Prostate gland (tissue), 2 donors: ENCODE measurements at regions not wholly inside any gene's neighbourhood (a gene's known extent, or its start where the extent isn't known, plus 50 kb on each side); places are given as distances from the start of the nearest gene placed in this dataset.

ENCODE experiments used
- POLR2A ChIP-seq: fragments of 450-650 bp; IDR thresholded peaks from one replicate; pipeline ENCODE4 v1.6.1; 2016; ENCODE audit warnings: antibody characterized with exemption, mild to moderate bottlenecking
- POLR2AphosphoS5 ChIP-seq: sonication (generic); formaldehyde crosslinking; IDR thresholded peaks from one replicate; pipeline ENCODE4 v1.6.1; 2017; ENCODE audit warnings: antibody characterized with exemption
- TF ChIP-seq, protein P1 (sequence below), 4 experiments: fragments of 200-600 bp in 2 of 4; fragments of 450-650 bp in 2 of 4; sonication (generic) in 2 of 4; IDR thresholded peaks; 1 replicate in 3 of 4; 2 replicates in 1 of 4; pipeline ENCODE4 v1.5.1; 2016 to 2019; ENCODE audit warnings: antibody characterized with exemption in 4 of 4, mild to moderate bottlenecking in 2 of 4, moderate library complexity in 2 of 4

DNA sequence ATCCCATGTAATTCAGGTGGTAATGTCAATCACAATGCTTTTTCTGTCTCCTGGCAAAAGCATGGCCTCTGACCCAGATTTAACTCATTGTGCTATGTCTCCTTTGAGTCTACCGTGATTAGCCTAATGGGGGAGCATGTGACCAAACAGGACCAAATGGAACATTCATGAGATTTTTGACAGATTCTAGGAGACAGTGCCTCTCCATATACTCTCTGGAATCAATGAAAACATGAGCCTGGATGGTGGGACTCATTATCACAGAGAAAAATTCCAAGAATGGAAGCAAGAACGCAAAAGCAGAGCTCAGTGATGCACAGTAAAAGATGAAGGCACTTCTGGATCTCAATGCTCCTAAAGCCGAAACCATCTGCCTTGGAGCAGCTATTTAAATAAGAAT lies 307.9 kb upstream of the MON1B start:
- TF ChIP-seq, protein P1, sequence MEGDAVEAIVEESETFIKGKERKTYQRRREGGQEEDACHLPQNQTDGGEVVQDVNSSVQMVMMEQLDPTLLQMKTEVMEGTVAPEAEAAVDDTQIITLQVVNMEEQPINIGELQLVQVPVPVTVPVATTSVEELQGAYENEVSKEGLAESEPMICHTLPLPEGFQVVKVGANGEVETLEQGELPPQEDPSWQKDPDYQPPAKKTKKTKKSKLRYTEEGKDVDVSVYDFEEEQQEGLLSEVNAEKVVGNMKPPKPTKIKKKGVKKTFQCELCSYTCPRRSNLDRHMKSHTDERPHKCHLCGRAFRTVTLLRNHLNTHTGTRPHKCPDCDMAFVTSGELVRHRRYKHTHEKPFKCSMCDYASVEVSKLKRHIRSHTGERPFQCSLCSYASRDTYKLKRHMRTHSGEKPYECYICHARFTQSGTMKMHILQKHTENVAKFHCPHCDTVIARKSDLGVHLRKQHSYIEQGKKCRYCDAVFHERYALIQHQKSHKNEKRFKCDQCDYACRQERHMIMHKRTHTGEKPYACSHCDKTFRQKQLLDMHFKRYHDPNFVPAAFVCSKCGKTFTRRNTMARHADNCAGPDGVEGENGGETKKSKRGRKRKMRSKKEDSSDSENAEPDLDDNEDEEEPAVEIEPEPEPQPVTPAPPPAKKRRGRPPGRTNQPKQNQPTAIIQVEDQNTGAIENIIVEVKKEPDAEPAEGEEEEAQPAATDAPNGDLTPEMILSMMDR (IDR thresholded peaks at IDR 0.05): no peak
- no peak for TF ChIP-seq POLR2A
- no peak for TF ChIP-seq POLR2AphosphoS5
